Thyroid gland (tissue), 4 donors: ENCODE measurements at regions not wholly inside any gene's neighbourhood (a gene's known extent, or its start where the extent isn't known, plus 50 kb on each side); places are given as distances from the start of the nearest gene placed in this dataset.

Experiments used
- POLR2A ChIP-seq, 2 donors: fragments of 450-650 bp; IDR thresholded peaks; one replicate each; pipeline ENCODE4 v1.6.1; 2017; ENCODE audit warnings: antibody characterized with exemption in 2 of 2, mild to moderate bottlenecking in 2 of 2, moderate library complexity in 1 of 2
- TF ChIP-seq, protein P1 (sequence below), 6 experiments: fragments of 200-600 bp in 3 of 6; fragments of 450-650 bp in 3 of 6; sonication (generic) in 3 of 6; IDR thresholded peaks; one replicate each; pipeline ENCODE4 v1.5.1; 2016 to 2019; ENCODE audit warnings: antibody characterized with exemption in 6 of 6, mild to moderate bottlenecking in 2 of 6, inconsistent platforms in 1 of 6, moderate library complexity in 1 of 6

DNA sequence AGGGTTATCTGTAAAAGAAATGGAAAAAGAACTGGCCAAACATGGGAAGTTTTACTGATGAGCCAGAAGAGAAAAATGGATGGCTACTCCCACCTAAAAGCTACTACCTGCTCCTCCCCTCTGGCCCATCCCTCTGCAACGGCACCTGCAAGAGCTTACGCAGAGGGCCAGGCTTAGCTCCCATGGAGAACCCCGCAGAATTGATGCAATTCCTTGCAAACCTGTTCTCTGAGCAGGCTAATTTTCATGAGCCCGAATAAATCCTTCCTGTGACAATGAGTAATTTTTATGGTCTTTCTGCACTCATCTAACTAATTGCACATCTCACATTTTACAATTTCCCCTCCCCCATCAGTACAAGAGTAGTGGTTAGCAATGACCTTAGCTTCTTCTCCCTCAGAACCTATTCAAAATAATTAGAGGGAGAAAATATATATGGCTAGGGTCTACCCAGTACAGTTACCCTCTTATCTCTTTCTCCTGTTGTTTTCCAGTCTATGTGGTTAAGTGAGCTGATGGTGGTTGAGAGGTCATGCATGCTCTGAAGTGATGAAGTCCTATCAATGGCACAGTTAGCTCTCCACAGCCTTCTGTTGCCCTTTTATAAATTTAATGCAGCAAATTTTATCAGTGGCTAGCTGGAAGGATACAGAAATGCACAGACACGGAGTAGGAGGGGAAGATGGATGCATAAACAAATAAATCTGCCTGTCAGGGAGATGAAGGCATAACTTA lies 67.7 kb upstream of the NTF3 start:
- TF ChIP-seq POLR2A (IDR thresholded peaks at IDR 0.05): no peak
- TF ChIP-seq, protein P1, sequence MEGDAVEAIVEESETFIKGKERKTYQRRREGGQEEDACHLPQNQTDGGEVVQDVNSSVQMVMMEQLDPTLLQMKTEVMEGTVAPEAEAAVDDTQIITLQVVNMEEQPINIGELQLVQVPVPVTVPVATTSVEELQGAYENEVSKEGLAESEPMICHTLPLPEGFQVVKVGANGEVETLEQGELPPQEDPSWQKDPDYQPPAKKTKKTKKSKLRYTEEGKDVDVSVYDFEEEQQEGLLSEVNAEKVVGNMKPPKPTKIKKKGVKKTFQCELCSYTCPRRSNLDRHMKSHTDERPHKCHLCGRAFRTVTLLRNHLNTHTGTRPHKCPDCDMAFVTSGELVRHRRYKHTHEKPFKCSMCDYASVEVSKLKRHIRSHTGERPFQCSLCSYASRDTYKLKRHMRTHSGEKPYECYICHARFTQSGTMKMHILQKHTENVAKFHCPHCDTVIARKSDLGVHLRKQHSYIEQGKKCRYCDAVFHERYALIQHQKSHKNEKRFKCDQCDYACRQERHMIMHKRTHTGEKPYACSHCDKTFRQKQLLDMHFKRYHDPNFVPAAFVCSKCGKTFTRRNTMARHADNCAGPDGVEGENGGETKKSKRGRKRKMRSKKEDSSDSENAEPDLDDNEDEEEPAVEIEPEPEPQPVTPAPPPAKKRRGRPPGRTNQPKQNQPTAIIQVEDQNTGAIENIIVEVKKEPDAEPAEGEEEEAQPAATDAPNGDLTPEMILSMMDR (IDR thresholded peaks at IDR 0.05): no peak
